WTC11 (cell line): ENCODE measurements at regions not wholly inside any gene's neighbourhood (a gene's known extent, or its start where the extent isn't known, plus 50 kb on each side); places are given as distances from the start of the nearest gene placed in this dataset.

Experiments
- ATAC-seq: fragments of 200-7000 bp; cut with Tn5 transposase; 2 replicates; pipeline ENCODE4 v1.10.0; 2021; ENCODE audit warnings: mild to moderate bottlenecking, moderate library complexity
- CTCF ChIA-PET: fragments of 300-600 bp; sonication (Branson Sonifier 250); formaldehyde crosslinking; loops from one replicate; lab custom pipeline; 2021; ENCODE audit warnings: antibody characterized with exemption; lab: Charles Lee
- POLR2A ChIA-PET: fragments of 350-600 bp; sonication (Branson Sonifier 250); formaldehyde crosslinking; loops from one replicate; lab custom pipeline; 2021; ENCODE audit warnings: antibody characterized with exemption; lab: Charles Lee
- DNase-seq: peaks from one replicate; pipeline ENCODE4 v3.0.0; 2021; ENCODE audit warnings: low spot score
- H3K27ac Mint-ChIP-seq: 2 replicates; pipeline ENCODE4 v1.8.0; 2021; ENCODE audit warnings: mixed read lengths
- H3K27me3 Mint-ChIP-seq: 2 replicates; pipeline ENCODE4 v1.8.0; 2021; ENCODE audit warnings: low read depth, mild to moderate bottlenecking, moderate library complexity, mixed read lengths
- H3K36me3 Mint-ChIP-seq: 2 replicates; pipeline ENCODE4 v1.8.0; 2021; ENCODE audit warnings: mixed read lengths
- H3K4me1 Mint-ChIP-seq: 2 replicates; pipeline ENCODE4 v1.8.0; 2022; ENCODE audit warnings: mixed read lengths
- H3K4me3 Mint-ChIP-seq: 2 replicates; pipeline ENCODE4 v1.8.0; 2021; ENCODE audit warnings: mild to moderate bottlenecking, moderate library complexity, mixed read lengths
- H3K9me3 Mint-ChIP-seq: 2 replicates; pipeline ENCODE4 v1.8.0; 2021; ENCODE audit warnings: mixed read lengths
- E2F4 ChIP-seq: sonication (generic); formaldehyde crosslinking; IDR thresholded peaks from 2 replicates; pipeline ENCODE4 v1.8.1; 2022; ENCODE audit warnings: low read depth, mild to moderate bottlenecking, moderate library complexity, missing genetic modification reagents, borderline replicate concordance
- FOXP1 ChIP-seq: sonication (generic); formaldehyde crosslinking; IDR thresholded peaks from 2 replicates; pipeline ENCODE4 v1.8.0; 2022; ENCODE audit warnings: missing genetic modification reagents, mild to moderate bottlenecking, moderate library complexity, borderline replicate concordance
- IRF1 ChIP-seq: sonication (generic); formaldehyde crosslinking; IDR thresholded peaks from 2 replicates; pipeline ENCODE4 v1.8.0; 2023; ENCODE audit warnings: missing genetic modification reagents
- JAZF1 ChIP-seq: fragments of 250-450 bp; sonication (Bioruptor Pico); IDR thresholded peaks from 2 replicates; pipeline ENCODE4 v1.9.0; 2021; ENCODE audit warnings: moderate library complexity, mild to moderate bottlenecking, inconsistent platforms
- MAX ChIP-seq: sonication (generic); formaldehyde crosslinking; IDR thresholded peaks from 2 replicates; pipeline ENCODE4 v1.8.0; 2022; ENCODE audit warnings: mild to moderate bottlenecking, missing genetic modification reagents
- NFATC4 ChIP-seq: fragments of 250-450 bp; sonication (Bioruptor Pico); IDR thresholded peaks from 2 replicates; pipeline ENCODE4 v1.9.0; 2021; ENCODE audit warnings: mild to moderate bottlenecking
- PREB ChIP-seq: sonication (generic); formaldehyde crosslinking; IDR thresholded peaks from 2 replicates; pipeline ENCODE4 v1.8.1; 2022; ENCODE audit warnings: mild to moderate bottlenecking, missing genetic modification reagents, moderate library complexity, borderline replicate concordance
- ZNF263 ChIP-seq: sonication (generic); formaldehyde crosslinking; IDR thresholded peaks from 2 replicates; pipeline ENCODE4 v1.8.1; 2022; ENCODE audit warnings: low read depth, mild to moderate bottlenecking, moderate library complexity, missing genetic modification reagents
- ZNF317 ChIP-seq: sonication (generic); formaldehyde crosslinking; IDR thresholded peaks from 2 replicates; pipeline ENCODE4 v1.8.1; 2023; ENCODE audit warnings: low read depth, mild to moderate bottlenecking, moderate library complexity, missing genetic modification reagents, borderline replicate concordance
- TF ChIP-seq, protein P1 (sequence below): sonication (generic); formaldehyde crosslinking; IDR thresholded peaks from 2 replicates; pipeline ENCODE4 v1.8.1; 2022; ENCODE audit warnings: missing genetic modification reagents, borderline replicate concordance
- TF ChIP-seq, protein P2 (sequence below): fragments of 250-450 bp; sonication (Bioruptor Pico); conservative IDR thresholded peaks from 2 replicates; pipeline ENCODE4 v1.9.0; 2021; ENCODE audit warnings: mild to moderate bottlenecking
- TF ChIP-seq, protein P3 (sequence below): fragments of 250-450 bp; sonication (Bioruptor Pico); IDR thresholded peaks from 2 replicates; pipeline ENCODE4 v1.8.0; 2021; ENCODE audit warnings: mild to moderate bottlenecking

DNA sequence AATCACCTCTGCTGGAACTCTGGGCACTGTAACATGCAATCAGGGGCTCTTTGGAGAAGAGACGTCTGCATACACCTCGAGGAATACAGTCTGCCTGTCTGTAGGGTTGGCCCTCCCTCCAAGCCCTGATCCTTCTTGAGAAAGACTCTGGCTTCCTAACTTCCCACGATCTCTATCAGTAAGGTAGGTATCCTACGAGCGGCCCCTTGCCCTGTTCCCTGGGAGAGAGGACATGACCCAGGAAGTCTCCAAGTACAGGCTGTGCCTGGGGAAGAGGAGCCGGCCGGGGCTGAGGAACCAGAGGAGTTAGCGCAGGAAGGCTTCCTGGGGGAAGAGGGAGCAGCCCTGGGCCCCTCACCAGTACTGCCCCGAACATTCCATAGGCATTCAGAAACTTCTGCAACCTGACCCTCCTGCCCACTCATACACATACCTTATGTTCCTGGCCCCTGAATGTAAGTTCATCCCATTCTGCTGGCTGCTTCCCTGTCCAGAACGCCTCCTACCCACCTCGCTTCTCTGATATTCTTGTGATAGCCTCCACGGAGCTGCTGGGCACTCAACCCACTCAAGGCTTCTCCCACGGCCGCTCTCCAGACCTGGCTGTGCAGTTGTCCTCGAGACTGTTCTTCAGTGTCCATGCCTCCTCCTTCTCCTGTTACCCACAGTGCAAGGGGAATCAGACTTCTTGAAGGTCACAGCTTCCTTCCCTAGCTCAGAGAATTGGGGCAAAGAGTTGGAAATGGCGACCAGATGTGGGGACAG is 116.1 kb downstream of the CYP26B1 start:
- peak; percentile 70 for ATAC-seq
- Mint-ChIP-seq H3K4me3 (no peak overlapping the region), H3K36me3 (no peaks in the 10 kb centered on the region), H3K4me1 (0 out of 2 replicates have a peak, but pooled peaks cover 3% of the 10 kb centered on the region), H3K9me3 (no peaks in the 10 kb centered on the region), H3K27ac (no peak overlapping the region), H3K27me3 (no peaks in the 10 kb centered on the region)
- POLR2A ChIA-PET, result no interaction called here
- DNase-seq, result no peak
- CTCF ChIA-PET, result no interaction called here
- TF ChIP-seq E2F4, result no peak
- no peak for TF ChIP-seq ZNF317 (CRISPR knock-in tag)
- no peak for TF ChIP-seq NFATC4
- TF ChIP-seq IRF1 (CRISPR knock-in tag), result no peak
- no peak for TF ChIP-seq ZNF263 (CRISPR knock-in tag)
- TF ChIP-seq MAX (CRISPR knock-in tag), result no peak
- TF ChIP-seq FOXP1, result no peak

- Mint-ChIP-seq H3K27me3 (no peaks in the 10 kb centered on the region), H3K9me3 (no peaks in the 10 kb centered on the region), H3K36me3 (no peaks in the 10 kb centered on the region), H3K4me1 (0 out of 2 replicates have a peak, but pooled peaks cover 3% of the 10 kb centered on the region), H3K27ac (no peak overlapping the region), H3K4me3 (no peak overlapping the region)
- POLR2A ChIA-PET, result no interaction called here
- ATAC-seq, result no peak
- no peak for TF ChIP-seq JAZF1 (CRISPR knock-in tag)
- TF ChIP-seq, protein P1, sequence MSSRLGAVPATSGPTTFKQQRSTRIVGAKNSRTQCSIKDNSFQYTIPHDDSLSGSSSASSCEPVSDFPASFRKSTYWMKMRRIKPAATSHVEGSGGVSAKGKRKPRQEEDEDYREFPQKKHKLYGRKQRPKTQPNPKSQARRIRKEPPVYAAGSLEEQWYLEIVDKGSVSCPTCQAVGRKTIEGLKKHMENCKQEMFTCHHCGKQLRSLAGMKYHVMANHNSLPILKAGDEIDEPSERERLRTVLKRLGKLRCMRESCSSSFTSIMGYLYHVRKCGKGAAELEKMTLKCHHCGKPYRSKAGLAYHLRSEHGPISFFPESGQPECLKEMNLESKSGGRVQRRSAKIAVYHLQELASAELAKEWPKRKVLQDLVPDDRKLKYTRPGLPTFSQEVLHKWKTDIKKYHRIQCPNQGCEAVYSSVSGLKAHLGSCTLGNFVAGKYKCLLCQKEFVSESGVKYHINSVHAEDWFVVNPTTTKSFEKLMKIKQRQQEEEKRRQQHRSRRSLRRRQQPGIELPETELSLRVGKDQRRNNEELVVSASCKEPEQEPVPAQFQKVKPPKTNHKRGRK (CRISPR knock-in tag), result no peak
- TF ChIP-seq, protein P2, sequence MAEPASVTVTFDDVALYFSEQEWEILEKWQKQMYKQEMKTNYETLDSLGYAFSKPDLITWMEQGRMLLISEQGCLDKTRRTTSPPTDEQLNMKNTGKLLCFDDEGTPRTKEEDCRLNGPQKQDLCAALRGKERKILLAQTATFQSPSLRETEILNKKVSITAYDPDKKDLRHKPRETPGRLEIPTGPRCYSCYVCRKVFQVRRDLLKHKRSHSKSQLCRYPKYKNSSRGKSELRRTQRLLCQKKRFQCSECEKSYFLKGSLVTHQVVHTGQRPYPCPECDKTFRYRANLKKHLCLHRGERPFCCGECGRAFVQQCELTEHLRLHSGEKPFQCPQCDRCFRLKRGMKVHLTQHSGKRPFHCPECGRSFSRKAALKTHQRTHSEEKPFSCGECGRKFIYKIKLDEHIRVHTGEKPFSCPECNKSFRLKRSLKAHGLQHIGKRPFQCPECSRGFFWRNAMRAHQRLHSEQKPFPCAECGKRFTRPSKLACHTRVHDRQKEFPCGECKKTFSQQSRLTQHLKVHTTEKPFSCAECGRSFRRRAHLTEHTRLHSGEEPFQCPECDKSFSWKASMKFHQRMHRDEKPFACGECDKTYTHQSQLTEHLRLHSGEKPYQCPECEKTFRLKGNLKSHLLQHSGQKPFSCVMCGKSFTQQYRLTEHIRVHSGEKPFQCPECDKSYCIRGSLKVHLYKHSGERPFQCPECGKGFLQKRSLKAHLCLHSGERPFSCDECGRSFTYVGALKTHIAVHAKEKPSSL (CRISPR knock-in tag), result no peak
- TF ChIP-seq, protein P3, sequence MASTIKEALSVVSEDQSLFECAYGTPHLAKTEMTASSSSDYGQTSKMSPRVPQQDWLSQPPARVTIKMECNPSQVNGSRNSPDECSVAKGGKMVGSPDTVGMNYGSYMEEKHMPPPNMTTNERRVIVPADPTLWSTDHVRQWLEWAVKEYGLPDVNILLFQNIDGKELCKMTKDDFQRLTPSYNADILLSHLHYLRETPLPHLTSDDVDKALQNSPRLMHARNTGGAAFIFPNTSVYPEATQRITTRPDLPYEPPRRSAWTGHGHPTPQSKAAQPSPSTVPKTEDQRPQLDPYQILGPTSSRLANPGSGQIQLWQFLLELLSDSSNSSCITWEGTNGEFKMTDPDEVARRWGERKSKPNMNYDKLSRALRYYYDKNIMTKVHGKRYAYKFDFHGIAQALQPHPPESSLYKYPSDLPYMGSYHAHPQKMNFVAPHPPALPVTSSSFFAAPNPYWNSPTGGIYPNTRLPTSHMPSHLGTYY, result no peak
- no peak for TF ChIP-seq PREB (CRISPR knock-in tag)
- no peak for DNase-seq
- CTCF ChIA-PET, result no interaction called here
These were observed 118.7 kb downstream of the CYP26B1 start for GRCh38 chr2:72028996-72029395.
